PC-3 (cell line): ENCODE measurements at regions not wholly inside any gene's neighbourhood (a gene's known extent, or its start where the extent isn't known, plus 50 kb on each side); places are given as distances from the start of the nearest gene placed in this dataset.

Experiments used
- CTCF ChIP-seq: fragments of 300-600 bp; sonication (generic); conservative IDR thresholded peaks from 2 replicates; pipeline ENCODE4 v1.5.1; 2017; ENCODE audit warnings: antibody characterized with exemption, low read depth, mild to moderate bottlenecking, low read length
- EZH2 ChIP-seq: fragments of 300-600 bp; sonication (generic); IDR thresholded peaks from one replicate; pipeline ENCODE4 v1.6.1; 2017; ENCODE audit warnings: antibody characterized with exemption, mild to moderate bottlenecking, low read length; ENCODE audit not compliant: unreplicated experiment
- EZH2phosphoT487 ChIP-seq: fragments of 300-600 bp; sonication (generic); IDR thresholded peaks from 2 replicates; pipeline ENCODE4 v1.6.1; 2018; ENCODE audit warnings: mild to moderate bottlenecking, antibody characterized with exemption, low read length, borderline replicate concordance

- TF ChIP-seq CTCF (no peak), EZH2phosphoT487 (no peak), EZH2 (no peak)
Measured at GRCh38 chr4:28682847-28683246, 1822.2 kb downstream of the STIM2 start.
